22Rv1 (cell line): ENCODE measurements at regions not wholly inside any gene's neighbourhood (a gene's known extent, or its start where the extent isn't known, plus 50 kb on each side); places are given as distances from the start of the nearest gene placed in this dataset.
"Not testable (repeated sequence)": the region's sequence is repeated elsewhere in the genome, so short reads cannot be mapped to it uniquely, and the experiment has no call there.

ENCODE experiments used
- CTCF ChIP-seq: fragments of 450-650 bp; IDR thresholded peaks from 2 replicates; pipeline ENCODE4 v1.5.1; 2017; ENCODE audit warnings: mild to moderate bottlenecking
- ZFX ChIP-seq: fragments of 450-650 bp; IDR thresholded peaks from 2 replicates; pipeline ENCODE4 v1.6.1; 2017; ENCODE audit warnings: antibody characterized with exemption, borderline replicate concordance

DNA sequence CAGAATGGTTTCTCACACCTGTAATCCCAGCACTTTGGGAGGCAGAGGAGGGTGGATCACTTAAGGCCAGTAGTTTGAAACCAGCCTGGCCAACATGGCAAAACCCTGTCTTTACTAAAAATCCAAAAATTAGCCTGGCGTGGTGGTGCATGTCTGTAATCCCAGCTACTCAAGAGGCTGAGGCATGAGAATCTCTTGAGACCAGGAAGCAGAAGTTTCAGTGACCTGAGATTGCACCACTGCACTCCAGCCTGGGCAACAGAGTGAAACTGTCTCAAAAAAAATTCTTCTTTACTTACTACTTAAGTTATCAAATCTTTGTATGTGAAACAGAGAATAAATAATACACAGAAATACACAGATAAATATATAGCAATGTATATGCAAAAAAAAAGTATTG, 210.2 kb upstream of the NRG3 start:
- not testable (repeated sequence) for TF ChIP-seq CTCF, ZFX
